GM23338 (cell line): ENCODE measurements at regions not wholly inside any gene's neighbourhood (a gene's known extent, or its start where the extent isn't known, plus 50 kb on each side); places are given as distances from the start of the nearest gene placed in this dataset.

Experiments used
- CTCF ChIP-seq, 2 experiments: fragments of 200-600 bp in 1 of 2; sonication (generic) in 1 of 2; conservative IDR thresholded peaks; 2 replicates each; pipeline versions ENCODE4 v1.5.1 to v1.6.1; 2016 to 2017; ENCODE audit warnings: antibody characterized with exemption in 2 of 2, low read depth in 2 of 2, mild to moderate bottlenecking in 2 of 2, moderate library complexity in 1 of 2
- EZH2 ChIP-seq: fragments of 200-600 bp; sonication (generic); IDR thresholded peaks from one replicate; pipeline ENCODE4 v1.8.0; 2017; ENCODE audit warnings: antibody characterized with exemption, mild to moderate bottlenecking, low read depth; ENCODE audit not compliant: unreplicated experiment
- EZH2phosphoT487 ChIP-seq: fragments of 200-600 bp; sonication (generic); IDR thresholded peaks from one replicate; pipeline ENCODE4 v1.8.1; 2018; ENCODE audit warnings: antibody characterized with exemption; ENCODE audit not compliant: unreplicated experiment
- POLR2AphosphoS5 ChIP-seq: IDR thresholded peaks from 2 replicates; pipeline ENCODE4 v1.6.1; 2016; ENCODE audit warnings: antibody characterized with exemption, low read depth
- REST ChIP-seq: IDR thresholded peaks from one replicate; pipeline ENCODE4 v1.6.1; 2018; ENCODE audit warnings: antibody characterized with exemption; ENCODE audit not compliant: unreplicated experiment

DNA sequence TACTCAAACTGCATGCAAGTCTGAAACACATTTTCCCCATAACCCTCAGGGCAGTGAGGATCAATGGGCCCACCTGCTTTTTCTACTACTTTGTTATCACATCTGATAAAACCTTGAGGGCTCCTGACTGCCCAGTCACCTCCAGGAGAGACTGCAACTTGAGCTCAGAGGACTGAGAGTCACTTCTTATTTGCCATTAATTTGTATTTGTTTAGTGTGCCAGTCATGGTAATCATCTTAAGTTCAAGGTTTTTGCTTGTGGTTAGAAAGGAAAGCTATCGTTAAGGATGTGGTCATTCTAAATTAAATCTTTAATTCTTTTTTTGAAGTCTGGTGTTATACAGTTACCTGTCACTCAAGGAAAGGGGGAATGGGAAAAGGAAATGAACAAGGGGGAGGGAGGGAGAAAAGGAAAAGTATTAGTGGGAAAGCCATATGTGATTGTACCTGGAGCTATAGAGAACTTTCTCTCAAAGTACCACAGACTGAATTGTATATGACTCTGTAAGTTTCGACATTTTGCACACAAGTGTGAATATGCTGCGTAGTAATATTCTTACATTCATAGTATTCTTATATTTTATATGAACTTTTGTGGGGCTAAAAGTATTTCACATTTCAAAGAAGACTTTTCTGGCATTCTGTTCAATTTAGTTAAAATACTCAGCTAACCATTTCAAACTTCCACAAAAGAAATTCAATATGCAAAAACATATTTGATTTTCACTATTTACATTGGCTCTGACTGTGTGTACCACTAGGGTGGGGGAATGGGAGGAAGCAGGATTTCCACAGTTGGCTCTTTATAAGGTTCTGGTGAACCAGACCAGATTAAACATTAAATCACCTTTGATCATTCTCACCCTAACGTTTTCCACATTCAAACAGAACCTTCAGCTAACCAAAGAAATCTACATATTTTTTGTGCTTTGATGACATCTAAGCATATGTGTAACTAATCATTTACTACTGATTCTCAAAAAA, 166.5 kb upstream of the ATP11B start:
- TF ChIP-seq CTCF (conservative IDR thresholded peaks at IDR 0.05; ENCODE audit: low read depth in 2 of 2) (no peak), EZH2 (no peak), POLR2AphosphoS5 (no peak), EZH2phosphoT487 (no peak), REST (no peak)
